GM12864 (cell line): ENCODE measurements at regions not wholly inside any gene's neighbourhood (a gene's known extent, or its start where the extent isn't known, plus 50 kb on each side); places are given as distances from the start of the nearest gene placed in this dataset.
"Not testable (repeated sequence)": the region's sequence is repeated elsewhere in the genome, so short reads cannot be mapped to it uniquely, and the experiment has no call there.

Experiments
- DNase-seq: peaks from one replicate; pipeline ENCODE4 v3.0.0-alpha.2; 2011; ENCODE audit warnings: low read depth
- H3K4me3 ChIP-seq: 2 replicates; pipeline ENCODE4 v1.5.1; 2011; ENCODE audit warnings: mild to moderate bottlenecking, low read depth, low read length, control low read depth
- CTCF ChIP-seq: IDR thresholded peaks from 2 replicates; pipeline ENCODE4 v1.5.1; 2011; ENCODE audit warnings: low read depth, mild to moderate bottlenecking, moderate library complexity, low read length, control low read depth, inconsistent platforms; ENCODE audit errors: missing control alignments

GRCh38 chr1:70504176-70504820 lies 93.2 kb downstream of the CTH start:
- H3K4me3 ChIP-seq, result no peak overlapping the region
- no peak for TF ChIP-seq CTCF
- DNase-seq, result peak; percentile 47

GRCh38 chr1:70504821-70505193 lies 93.7 kb downstream of the CTH start:
- H3K4me3 ChIP-seq, result no peak overlapping the region
- no peak for DNase-seq
- TF ChIP-seq CTCF, result no peak

- DNase-seq, H3K4me3 ChIP-seq: not testable (repeated sequence)
These were observed 96.9 kb downstream of the CTH start for GRCh38 chr1:70507991-70508390.

- DNase-seq, result peak; percentile 37
- TF ChIP-seq CTCF, result peak; percentile 61
- no peak overlapping the region for H3K4me3 ChIP-seq
These were observed 99.2 kb downstream of the CTH start for GRCh38 chr1:70509996-70510876.

- DNase-seq, result no peak
- H3K4me3 ChIP-seq, result no peak overlapping the region
- TF ChIP-seq CTCF, result no peak
These were observed 106.4 kb downstream of the CTH start for GRCh38 chr1:70517444-70517843.

- no peak for DNase-seq
- no peak for TF ChIP-seq CTCF
- no peak overlapping the region for H3K4me3 ChIP-seq
These were observed 107.0 kb downstream of the CTH start for GRCh38 chr1:70518106-70518505.

- TF ChIP-seq CTCF, result peak; percentile 77
- H3K4me3 ChIP-seq, result no peak overlapping the region
- DNase-seq, result no peak
These were observed 117.7 kb downstream of the CTH start for GRCh38 chr1:70528590-70529333.
